Astrocyte (in vitro differentiated cells and primary cell): ENCODE measurements at regions not wholly inside any gene's neighbourhood (a gene's known extent, or its start where the extent isn't known, plus 50 kb on each side); places are given as distances from the start of the nearest gene placed in this dataset.

Experiments
- DNase-seq: peaks from one replicate; pipeline ENCODE4 v3.0.0-alpha.2; 2010; ENCODE audit warnings: low read depth
- FAIRE-seq: peaks from 2 replicates; lab custom pipeline; 2011; peaks lifted over from hg19 to GRCh38; lab: Jason Lieb, UNC
- H2AFZ ChIP-seq: 2 replicates; pipeline ENCODE4 v1.6.0; 2012; ENCODE audit warnings: low read depth, low read length, inconsistent platforms
- H3K27ac ChIP-seq: 2 replicates; pipeline ENCODE4 v1.5.1; 2011; ENCODE audit warnings: low read depth, low read length, inconsistent platforms
- H3K27me3 ChIP-seq: 2 replicates; pipeline ENCODE4 v1.6.0; 2011; ENCODE audit warnings: low read length, inconsistent platforms; ENCODE audit not compliant: insufficient read depth
- H3K36me3 ChIP-seq: 2 replicates; pipeline ENCODE4 v1.5.1; 2011; ENCODE audit warnings: low read length, inconsistent platforms; ENCODE audit not compliant: insufficient read depth
- H3K4me1 ChIP-seq: 2 replicates; pipeline ENCODE4 v1.5.1; 2011; ENCODE audit warnings: low read length, inconsistent platforms; ENCODE audit not compliant: insufficient read depth
- H3K4me2 ChIP-seq: 2 replicates; pipeline ENCODE4 v1.6.0; 2012; ENCODE audit warnings: low read length, inconsistent platforms
- H3K4me3 ChIP-seq: 2 replicates; pipeline ENCODE4 v1.5.1; 2011; ENCODE audit warnings: low read depth, mild to moderate bottlenecking, low read length, inconsistent platforms; ENCODE audit not compliant: insufficient read depth
- H3K79me2 ChIP-seq: 2 replicates; pipeline ENCODE4 v1.6.0; 2012; ENCODE audit warnings: mild to moderate bottlenecking, low read length, inconsistent platforms; ENCODE audit not compliant: insufficient read depth
- H3K9ac ChIP-seq: 2 replicates; pipeline ENCODE4 v1.6.0; 2012; ENCODE audit warnings: mild to moderate bottlenecking, low read length, inconsistent platforms
- H3K9me3 ChIP-seq: 2 replicates; pipeline ENCODE4 v1.5.1; 2012; ENCODE audit warnings: low read depth, mild to moderate bottlenecking, low read length, inconsistent platforms; ENCODE audit not compliant: insufficient read depth
- H4K20me1 ChIP-seq: 2 replicates; pipeline ENCODE4 v1.6.0; 2012; ENCODE audit warnings: low read length, inconsistent platforms; ENCODE audit not compliant: insufficient read depth
- H3K27ac Mint-ChIP-seq: one replicate; pipeline ENCODE4 v1.8.0; 2021; ENCODE audit warnings: mild to moderate bottlenecking, mixed read lengths; ENCODE audit not compliant: unreplicated experiment
- H3K27me3 Mint-ChIP-seq: one replicate; pipeline ENCODE4 v1.8.0; 2021; ENCODE audit warnings: low read depth, mixed read lengths; ENCODE audit not compliant: unreplicated experiment
- H3K36me3 Mint-ChIP-seq: one replicate; pipeline ENCODE4 v1.8.0; 2021; ENCODE audit warnings: low read depth, mixed read lengths; ENCODE audit not compliant: unreplicated experiment
- H3K4me1 Mint-ChIP-seq: one replicate; pipeline ENCODE4 v1.8.0; 2021; ENCODE audit warnings: low read depth, mixed read lengths; ENCODE audit not compliant: unreplicated experiment
- H3K4me3 Mint-ChIP-seq: one replicate; pipeline ENCODE4 v1.8.0; 2021; ENCODE audit warnings: mild to moderate bottlenecking, moderate library complexity, mixed read lengths; ENCODE audit not compliant: unreplicated experiment
- H3K9me3 Mint-ChIP-seq: one replicate; pipeline ENCODE4 v1.8.0; 2021; ENCODE audit warnings: mild to moderate bottlenecking, mixed read lengths; ENCODE audit not compliant: unreplicated experiment
- CTCF ChIP-seq: IDR thresholded peaks from 2 replicates; pipeline ENCODE4 v1.5.1; 2011; ENCODE audit warnings: low read depth, mild to moderate bottlenecking, inconsistent platforms, low read length, moderate library complexity; ENCODE audit not compliant: insufficient read depth
- EZH2 ChIP-seq: IDR thresholded peaks from 2 replicates; pipeline ENCODE4 v1.6.1; 2012; ENCODE audit warnings: mild to moderate bottlenecking, low read length, inconsistent platforms; ENCODE audit not compliant: insufficient read depth

GRCh38 chr3:163560459-163560858, 1517.8 kb downstream of the SI start:
- Mint-ChIP-seq H3K4me3 (no peak overlapping the region), H3K9me3 (no peaks in the 10 kb centered on the region), H3K36me3 (no peaks in the 10 kb centered on the region), H3K27me3 (no peaks in the 10 kb centered on the region), H3K4me1 (no peaks in the 10 kb centered on the region), H3K27ac (no peak overlapping the region)
- H3K36me3 ChIP-seq = no peaks in the 10 kb centered on the region
- H3K79me2 ChIP-seq = no peaks in the 10 kb centered on the region
- H3K27me3 ChIP-seq = no peaks in the 10 kb centered on the region
- H2AFZ ChIP-seq = no peak overlapping the region
- no peak overlapping the region for H3K4me3 ChIP-seq
- no peaks in the 10 kb centered on the region for H4K20me1 ChIP-seq
- H3K9me3 ChIP-seq = no peaks in the 10 kb centered on the region
- TF ChIP-seq EZH2 (no peak), CTCF (no peak)
- FAIRE-seq = no peak
- H3K9ac ChIP-seq = no peak overlapping the region
- no peak overlapping the region for H3K4me2 ChIP-seq
- H3K27ac ChIP-seq = no peak overlapping the region
- DNase-seq = no peak
- no peaks in the 10 kb centered on the region for H3K4me1 ChIP-seq

- DNase-seq (no peak), FAIRE-seq (no peak)
- Histone ChIP-seq H3K4me3 (no peak overlapping the region), H3K9ac (no peak overlapping the region), H4K20me1 (no peaks in the 10 kb centered on the region), H3K27me3 (no peaks in the 10 kb centered on the region), H3K79me2 (no peaks in the 10 kb centered on the region), H3K9me3 (no peaks in the 10 kb centered on the region), H2AFZ (no peak overlapping the region), H3K27ac (no peak overlapping the region), H3K4me1 (no peaks in the 10 kb centered on the region), H3K4me2 (no peak overlapping the region), H3K36me3 (no peaks in the 10 kb centered on the region)
- Mint-ChIP-seq H3K27ac (no peak overlapping the region), H3K9me3 (no peaks in the 10 kb centered on the region), H3K36me3 (no peaks in the 10 kb centered on the region), H3K4me3 (no peak overlapping the region), H3K27me3 (no peaks in the 10 kb centered on the region), H3K4me1 (no peaks in the 10 kb centered on the region)
- TF ChIP-seq EZH2 (no peak), CTCF (no peak)
These were observed 1521.3 kb downstream of the SI start for GRCh38 chr3:163556813-163557523.

GRCh38 chr3:163555918-163556317, 1522.4 kb downstream of the SI start:
- Histone ChIP-seq H3K9ac (no peak overlapping the region), H3K9me3 (no peaks in the 10 kb centered on the region), H3K36me3 (no peaks in the 10 kb centered on the region), H3K4me2 (no peak overlapping the region), H3K79me2 (no peaks in the 10 kb centered on the region), H2AFZ (no peak overlapping the region), H4K20me1 (no peaks in the 10 kb centered on the region), H3K4me1 (no peaks in the 10 kb centered on the region), H3K4me3 (no peak overlapping the region), H3K27ac (no peak overlapping the region), H3K27me3 (no peaks in the 10 kb centered on the region)
- H3K4me1 Mint-ChIP-seq = no peaks in the 10 kb centered on the region
- no peak overlapping the region for H3K27ac Mint-ChIP-seq
- H3K4me3 Mint-ChIP-seq = no peak overlapping the region
- TF ChIP-seq CTCF = no peak
- no peak for TF ChIP-seq EZH2
- no peaks in the 10 kb centered on the region for H3K36me3 Mint-ChIP-seq
- DNase-seq (no peak), FAIRE-seq (no peak)
- H3K27me3 Mint-ChIP-seq = no peaks in the 10 kb centered on the region
- H3K9me3 Mint-ChIP-seq = no peaks in the 10 kb centered on the region
